HG03025 (cell line): ENCODE measurements at regions not wholly inside any gene's neighbourhood (a gene's known extent, or its start where the extent isn't known, plus 50 kb on each side); places are given as distances from the start of the nearest gene placed in this dataset.
"Not testable (repeated sequence)": the region's sequence is repeated elsewhere in the genome, so short reads cannot be mapped to it uniquely, and the experiment has no call there.

Experiments
- ATAC-seq: cut with Tn5 transposase; IDR thresholded peaks from one replicate; pipeline ENCODE4 v1.9.1; 2021; ENCODE audit warnings: mild to moderate bottlenecking, moderate library complexity; ENCODE audit not compliant: unreplicated experiment, low FRiP score

DNA sequence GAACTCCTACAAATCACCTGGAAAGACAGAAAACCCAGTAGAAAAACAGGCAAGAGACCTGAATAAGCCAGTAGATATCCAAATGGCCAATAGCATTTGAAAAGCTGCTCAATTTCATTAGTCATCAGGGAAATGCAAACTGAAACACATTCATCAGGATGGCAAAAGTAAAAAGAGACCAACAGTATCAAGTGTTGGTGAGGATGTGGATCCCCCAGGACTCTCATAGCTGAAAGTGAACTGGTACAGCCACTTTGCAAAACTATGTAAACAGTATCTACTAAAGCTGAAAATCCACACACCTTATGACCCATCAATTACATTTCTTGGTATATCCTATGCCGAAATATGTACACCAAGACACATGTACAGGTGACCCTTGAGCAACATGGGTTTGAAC is 180.4 kb upstream of the IRF2BP2 start:
- not testable (repeated sequence) for ATAC-seq

DNA sequence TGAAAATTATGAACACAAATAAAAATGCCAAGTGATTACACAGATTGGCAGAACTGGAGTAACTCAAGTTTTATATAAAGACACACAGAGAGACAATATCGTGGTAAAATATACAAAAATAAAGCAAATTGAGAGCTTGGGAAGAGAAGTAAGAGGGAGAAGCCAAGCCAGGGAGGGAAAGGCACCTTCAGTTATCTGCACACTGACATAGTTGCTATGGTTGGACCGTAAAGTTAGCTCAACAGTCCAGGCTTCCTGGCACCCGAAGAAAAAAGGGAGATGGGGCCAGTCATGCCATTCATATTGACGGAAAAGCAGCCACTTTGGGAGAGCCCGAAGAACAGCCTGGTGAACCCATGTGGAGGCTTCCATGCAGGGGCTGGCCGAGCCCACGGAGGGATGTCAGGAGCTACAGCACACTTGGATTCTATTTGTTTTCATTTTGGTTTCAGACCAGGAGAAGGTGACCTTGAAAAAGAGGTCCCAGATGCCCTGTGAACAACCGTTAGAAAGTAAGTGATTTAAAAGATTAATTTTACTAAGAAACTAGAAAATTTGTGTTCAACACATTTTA is 177.1 kb upstream of the IRF2BP2 start:
- ATAC-seq, result not testable (repeated sequence)

DNA sequence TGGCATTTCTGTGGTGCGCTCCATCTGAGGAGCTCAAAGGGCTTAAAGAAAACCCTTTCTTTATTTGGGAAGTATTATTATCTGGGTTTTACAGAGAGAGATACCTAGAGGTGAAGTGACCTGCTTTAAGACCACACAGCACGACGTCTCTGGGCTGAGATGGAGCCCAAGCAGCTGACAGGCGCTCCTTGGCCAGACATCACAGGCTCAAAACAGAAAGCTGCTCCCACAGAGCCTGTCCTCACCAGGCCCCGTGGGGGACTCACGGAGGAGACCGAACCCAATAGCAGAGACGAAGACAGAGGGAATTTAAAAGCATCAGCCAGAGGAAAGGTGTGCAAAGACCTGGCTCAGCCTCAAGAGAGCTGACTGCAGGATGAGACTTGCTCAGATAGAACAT is 175.9 kb upstream of the IRF2BP2 start:
- not testable (repeated sequence) for ATAC-seq

DNA sequence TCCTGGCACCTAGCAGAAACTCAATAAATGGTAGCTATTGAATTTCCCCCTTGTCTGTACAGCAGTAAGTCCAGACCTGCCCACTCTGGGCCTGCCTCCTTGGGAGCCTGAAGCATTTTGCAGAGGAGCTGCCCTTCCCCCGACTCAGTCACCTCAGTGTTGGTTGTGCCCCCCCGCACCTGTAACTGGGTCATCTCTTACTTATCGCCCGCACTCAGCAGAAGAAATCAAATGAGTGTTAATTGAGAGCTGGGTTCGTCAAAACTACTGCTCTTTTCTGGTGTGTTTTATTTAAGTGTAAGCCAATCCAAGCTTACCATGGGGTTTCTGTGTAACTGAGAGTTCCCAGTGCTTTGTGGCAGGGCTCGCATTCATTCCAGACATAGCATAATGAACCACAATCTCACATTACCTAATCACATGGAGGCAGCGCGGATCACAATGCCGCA is 175.5 kb upstream of the IRF2BP2 start:
- not testable (repeated sequence) for ATAC-seq

DNA sequence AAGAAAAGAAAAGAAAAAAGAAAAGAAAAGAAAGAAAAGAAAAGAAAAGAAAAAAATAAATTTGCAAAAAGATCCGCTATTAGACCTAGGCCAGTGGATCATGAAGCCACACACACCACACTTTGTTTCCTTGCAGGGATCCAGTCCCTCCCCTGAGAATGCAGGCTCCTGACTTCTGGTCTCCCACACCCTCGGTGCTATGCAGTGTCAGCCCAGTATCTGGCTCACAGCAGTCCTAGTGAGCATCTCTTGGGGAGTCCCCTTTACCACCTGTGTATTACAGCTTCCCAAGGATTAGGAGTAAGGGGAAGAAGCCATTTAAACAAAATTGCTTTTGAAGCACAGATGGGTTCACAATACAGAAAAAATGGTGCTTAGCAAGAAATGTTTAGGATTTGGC is 174.1 kb upstream of the IRF2BP2 start:
- ATAC-seq, result not testable (repeated sequence)

DNA sequence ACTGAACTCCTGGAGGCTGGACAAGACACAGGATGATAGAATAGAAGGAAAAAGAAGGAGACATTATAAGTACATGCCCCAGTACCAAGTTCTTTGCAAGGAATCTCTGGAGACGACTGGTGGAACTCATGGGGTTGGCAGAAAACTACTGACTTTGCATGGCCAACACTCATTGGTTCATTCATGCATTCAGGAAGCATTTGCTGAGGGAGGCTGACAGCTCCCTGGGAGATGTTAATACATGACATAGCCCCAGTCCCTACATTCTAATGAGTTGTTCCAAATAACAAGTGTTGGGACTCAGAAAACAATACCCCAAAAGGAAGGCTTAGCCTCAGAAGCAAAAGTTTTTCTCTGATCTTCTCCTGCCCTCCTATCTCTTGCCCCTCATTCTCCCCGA is 172.8 kb upstream of the IRF2BP2 start:
- no peak for ATAC-seq

DNA sequence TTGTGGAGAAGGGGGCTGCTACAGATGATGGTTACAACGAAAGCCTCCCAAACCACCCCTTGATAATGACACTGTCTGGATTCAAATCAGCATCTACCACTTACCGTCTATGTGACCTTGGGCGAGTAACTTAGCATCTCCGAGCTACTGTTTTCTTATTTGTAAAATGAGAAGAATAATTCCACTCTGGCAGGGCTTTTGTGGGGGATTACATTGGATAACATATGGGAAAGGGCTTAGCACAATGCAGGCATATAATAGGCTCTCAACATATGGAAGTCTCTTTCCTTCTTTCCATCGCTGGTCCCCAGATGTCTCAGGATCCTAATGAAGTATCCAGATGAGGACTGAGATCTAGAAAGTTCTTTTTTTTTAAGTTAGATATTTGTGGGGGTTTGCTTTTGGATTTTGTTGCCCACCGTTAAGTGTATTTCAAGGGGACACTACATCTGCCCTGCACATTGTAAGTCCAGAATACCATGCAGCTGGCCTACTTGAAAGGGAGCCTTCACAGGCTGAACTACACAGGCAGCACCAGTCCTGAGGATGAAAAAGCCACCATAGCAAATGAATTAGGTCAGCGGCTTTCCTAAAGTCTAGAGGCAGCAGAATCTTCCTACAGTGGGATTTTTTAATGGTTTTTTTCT is 172.2 kb upstream of the IRF2BP2 start:
- ATAC-seq, result no peak

DNA sequence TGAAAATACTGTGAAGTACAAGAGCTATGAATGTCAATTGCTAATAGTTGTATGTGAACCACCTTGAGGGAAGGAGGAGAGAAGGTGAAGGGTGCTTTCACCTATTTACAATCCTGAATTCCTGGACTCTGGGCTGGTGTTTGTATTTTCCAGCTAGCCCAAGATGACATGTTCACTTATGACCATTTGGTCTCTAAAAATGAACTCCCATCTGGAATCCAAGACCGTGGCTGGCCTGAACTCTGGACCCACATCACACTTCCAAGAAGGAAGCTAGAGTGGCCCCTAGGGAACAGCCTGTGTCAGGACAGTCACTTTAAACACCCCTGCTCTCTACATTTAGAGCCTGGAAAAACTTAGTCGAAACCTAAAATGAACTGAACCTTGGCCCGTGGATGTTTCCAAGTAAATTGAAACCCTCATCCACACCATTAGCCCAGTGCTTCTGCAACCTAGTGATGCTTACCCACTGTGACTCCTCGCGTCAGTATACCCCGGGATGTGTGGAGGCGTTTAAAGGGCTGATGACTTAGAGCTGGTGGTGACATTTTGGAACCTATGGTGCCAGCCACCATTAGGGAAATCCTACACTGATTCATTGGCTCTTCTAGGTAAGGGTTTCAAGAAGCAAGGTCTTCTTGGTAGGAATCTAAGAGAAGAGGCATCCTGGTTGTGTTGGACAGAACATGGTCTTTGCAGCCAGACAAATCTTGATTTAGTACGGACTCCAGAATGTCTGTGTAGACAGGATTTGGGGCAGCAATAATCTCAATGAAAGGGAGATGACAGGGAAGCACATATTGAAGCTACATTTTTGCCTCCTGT is 171.5 kb upstream of the IRF2BP2 start:
- no peak for ATAC-seq

DNA sequence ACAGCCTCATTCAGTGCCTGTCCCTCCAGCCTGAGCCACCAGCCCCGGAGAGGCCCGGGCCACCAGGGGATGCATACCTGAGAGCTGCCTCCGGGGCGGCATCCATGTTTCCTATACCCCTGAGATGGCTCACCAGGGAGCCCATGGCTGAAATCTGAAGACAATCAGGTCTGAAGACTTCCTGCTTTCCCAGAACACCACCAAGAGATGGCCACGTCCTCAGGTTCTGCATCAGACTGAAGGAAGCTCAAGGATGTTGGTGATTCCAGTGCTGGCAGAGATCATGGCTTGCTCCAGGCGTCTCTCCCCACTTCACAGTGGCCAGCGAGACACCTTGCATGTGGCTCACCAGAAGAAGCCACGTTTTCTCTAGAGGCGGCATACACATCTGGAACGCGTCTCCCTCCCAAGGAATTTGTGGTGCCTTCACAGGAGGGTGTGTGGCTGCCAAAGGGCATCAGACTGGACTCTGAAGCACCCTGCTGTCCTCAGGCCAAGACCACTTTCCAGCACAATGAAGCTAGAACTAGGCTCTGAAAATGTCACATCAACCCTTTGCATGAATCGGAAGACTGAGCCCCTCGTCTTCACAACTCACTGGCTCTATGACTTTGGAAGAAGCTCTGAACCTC is 170.7 kb upstream of the IRF2BP2 start:
- no peak for ATAC-seq

DNA sequence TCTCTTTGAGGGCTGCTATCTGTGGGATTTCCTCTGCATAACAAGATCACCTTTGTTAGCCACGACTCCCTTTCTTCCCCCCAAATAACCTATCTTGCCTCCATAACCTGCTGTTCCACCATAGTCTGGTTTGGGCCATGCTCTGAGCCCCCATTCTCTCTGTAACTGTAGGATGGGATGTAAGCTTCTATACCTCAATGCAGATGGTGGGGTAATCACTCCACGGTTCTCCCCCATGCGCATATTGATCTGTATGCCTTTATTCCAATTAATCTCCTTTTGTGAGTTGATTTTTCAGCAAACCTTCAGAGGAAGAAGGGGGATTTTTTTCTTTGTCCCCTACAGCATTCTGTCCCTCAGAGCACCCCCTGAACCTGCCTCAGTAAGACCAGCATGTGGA is 170.1 kb upstream of the IRF2BP2 start:
- no peak for ATAC-seq

DNA sequence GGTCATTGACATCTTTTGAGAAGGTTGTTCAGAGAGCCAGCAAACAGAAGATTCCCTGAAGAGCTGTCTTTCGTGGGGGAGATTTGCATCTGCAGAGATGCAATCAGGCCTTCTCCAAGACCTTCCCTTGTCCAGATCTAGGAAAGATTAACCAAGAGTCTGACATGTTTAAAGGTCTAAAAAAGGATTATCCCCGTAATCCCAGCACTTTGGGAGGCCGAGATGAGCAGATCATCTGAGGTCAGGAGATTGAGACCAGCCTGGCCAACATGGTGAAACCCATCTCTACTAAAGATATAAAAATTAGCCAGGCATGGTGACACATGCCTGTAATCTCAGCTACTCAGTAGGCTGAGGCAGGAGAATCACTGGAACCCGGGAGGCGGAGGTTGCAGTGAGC is 169.6 kb upstream of the IRF2BP2 start:
- ATAC-seq, result not testable (repeated sequence)

DNA sequence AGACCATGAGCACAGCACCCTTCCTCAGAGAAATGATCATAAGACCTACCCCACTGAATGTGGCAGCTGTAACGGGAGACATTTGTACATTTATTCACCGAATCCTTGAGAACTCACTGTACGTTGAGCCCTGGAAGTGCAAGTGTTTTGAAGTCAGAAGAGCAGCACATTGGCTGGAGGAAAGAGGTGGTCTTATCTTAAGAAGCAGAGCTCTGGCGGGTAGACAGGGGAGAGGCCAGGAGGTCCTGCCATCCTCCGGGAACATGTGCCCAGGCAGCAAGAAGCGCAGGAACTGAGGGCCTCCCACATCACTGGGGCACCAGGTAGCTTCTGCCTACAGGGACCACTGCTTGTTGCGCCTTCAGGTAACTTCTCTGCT is 169.2 kb upstream of the IRF2BP2 start:
- ATAC-seq, result no peak

DNA sequence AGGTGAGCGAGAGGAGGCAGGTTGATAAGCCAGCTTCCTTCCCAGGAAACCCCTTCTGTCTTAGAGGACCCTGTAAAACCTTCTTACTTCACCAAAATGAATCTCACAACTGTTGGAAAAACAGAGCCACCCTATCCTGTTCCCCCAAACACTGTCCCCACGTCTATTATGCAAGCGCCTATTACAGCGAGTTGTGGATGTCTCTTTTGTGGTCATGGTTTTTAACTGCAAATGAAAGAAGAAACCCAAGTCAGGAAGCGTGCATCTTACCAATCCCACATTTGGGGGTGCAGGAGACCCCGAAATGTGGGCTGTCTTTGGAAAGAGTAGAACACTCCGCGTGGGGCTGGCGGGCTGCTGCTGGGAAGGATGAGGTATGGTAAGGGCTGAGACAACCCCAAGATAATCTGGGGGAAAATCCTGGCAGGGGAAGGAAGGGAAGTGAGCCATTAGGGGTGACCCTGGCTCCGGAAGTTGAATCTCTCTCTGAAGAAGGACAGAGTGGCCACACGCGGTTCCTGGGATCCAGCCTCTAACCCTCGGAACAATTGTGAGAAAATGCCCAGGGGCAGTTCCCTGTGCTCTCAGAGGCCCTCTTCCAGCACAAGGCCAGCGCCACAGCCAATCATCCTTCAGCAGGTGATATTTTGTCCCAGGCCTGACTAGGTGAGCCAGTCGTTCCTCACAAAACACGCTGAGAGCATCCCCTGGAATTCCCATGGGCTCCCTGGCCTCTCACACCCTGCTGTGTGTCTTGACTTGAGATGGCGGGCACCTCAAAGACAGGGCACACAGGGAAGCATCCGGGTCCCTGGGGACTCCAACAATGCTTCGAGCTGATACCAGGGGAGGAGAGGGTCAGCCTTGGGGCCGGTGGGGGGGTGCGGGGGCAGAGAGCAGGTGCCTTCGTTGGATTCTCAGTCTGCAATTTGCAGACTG is 168.5 kb upstream of the IRF2BP2 start:
- ATAC-seq, result no peak

DNA sequence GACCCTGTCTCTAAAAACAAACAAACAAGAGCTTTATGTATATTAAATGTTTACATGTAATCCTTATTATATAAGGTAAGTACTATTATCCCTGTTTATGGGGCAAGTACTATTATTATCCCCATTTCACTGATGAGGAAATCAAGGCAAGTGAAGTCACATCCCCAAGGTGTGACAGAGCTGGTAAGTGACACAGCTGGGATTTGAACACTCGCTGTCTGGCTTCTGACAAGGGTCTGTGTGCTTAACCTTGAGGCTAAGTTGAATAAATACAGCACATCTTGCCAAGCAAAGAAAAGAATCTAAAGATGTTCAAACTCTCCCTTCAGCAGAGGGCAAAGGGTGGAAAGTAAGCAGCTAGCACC is 167.9 kb upstream of the IRF2BP2 start:
- no peak for ATAC-seq

DNA sequence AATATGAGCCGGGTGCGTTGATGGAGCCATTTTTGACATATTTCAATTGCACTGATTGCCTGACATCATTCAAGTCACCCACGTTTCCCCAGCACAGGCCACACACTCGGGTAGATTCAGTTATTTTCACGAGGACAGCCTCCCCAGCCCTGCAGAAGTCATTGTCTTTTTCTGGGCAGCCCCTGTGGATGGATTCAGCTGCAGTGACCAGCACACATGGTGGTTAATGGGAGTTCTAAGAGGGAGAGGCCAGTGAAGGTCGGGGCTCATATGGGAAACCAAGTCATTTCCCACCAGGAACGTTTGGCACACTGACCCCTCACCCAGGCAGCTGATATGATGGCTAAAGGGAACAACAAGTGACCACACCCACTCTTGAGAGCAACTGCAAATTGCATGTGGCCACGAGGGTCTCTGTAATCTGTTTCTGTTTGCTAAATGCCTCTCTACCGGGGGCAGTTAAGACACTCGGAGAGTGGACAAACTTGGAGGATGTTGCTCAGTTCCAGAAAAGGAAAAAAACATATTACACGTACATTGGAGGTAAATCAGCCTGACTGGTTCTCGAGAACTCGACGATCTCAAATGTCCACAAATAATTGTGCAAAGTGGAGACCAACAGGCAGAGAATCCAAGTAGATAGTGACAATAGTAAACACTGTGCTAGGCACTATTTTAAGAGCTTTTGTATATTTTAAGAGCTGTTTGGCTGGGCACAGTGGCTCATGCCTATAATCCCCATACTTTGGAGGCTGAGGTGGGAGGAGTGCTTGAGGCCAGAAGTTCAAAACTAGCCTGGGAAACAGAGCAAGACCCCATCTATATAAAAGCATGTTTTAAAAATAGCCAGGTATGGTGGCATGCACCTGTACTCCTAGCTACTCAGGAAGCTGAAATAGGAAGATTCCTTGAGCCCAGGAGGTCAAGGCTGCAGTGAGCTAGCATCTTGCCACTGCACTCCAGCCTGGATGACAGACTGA is 167.2 kb upstream of the IRF2BP2 start:
- ATAC-seq, result no peak

DNA sequence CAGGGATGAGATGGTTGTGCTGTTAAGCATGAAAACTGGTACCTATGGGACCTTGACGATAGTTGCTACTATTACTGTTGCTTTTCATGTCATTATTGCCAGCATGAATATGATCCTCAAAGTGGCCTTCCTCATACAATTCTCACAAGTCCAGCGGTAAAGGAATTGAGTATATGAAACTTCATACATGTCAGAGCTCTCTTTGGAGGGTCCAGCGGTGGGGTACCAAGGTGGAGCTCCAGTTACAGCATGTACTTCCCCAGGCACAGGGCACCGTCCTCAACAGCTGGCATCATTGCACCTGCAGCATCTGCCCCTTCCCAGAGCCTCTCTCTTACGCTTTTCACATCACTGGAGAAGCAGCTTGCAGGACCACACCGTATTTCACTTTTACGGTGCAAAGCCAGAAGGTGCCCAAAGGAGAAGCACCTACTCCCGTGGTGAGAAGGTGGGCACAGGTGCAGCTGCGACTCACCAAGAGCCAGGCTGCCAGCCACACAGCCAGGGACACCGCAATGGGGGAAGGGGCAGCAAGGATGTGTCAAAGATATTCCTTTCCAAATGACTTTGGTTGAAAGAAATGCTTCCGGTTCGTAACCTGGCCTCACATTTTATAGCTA is 166.4 kb upstream of the IRF2BP2 start:
- no peak for ATAC-seq

DNA sequence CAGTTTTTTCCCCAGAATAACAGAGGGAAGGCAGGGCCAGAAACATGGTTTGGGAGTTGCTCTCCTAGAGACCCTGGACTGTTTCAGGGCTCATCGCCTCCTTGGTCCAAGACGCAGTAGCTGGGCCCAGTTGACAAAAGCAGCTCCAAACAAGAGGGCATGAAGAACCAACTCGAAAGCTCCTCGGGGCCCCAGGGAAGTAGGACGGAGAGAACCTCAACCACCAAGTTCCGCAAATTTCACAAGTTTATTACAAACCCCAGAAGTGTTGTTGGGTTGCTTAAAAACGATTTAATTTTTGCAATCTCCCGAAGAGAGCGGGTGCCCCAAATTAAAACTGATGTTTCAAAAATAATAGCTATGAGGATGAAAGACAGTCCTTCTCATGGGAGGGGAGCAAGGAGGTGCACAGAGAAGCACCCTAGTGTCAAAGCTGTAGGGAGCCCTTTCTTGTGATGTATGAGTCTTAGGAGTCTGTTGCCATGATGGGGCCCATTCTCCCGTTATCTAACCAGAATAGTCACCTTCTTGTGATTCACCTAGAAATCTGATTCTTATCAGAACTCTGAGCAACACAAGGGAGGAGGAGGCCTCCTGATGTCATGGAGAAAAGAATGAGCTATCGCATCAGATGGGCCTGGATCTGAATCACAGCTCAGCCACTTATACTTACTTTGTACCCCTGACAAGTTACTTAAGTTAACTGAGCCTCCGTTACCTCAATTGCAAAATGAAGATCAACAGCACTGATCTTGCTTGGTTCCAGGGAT is 165.7 kb upstream of the IRF2BP2 start:
- ATAC-seq, result no peak

DNA sequence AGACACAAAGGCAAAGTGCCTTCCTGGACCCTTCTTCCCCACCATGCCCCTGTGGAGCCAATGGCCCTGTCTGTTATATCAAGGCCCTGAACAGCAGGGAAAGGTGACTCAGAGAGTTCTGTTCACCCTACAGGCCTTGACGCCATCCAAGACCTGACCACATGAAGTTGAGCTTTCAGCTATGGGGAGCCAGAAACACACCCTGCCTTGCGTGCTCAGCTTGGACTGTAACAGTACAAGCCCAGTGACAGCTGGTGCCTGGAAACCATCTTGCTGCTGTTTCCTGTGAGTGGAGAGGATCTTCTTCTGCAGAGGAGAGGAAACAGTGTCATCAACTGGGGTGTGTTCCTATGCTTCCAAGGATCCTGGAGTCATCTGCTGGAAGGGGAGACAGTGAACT is 165.0 kb upstream of the IRF2BP2 start:
- no peak for ATAC-seq
